HK-2 (cell line): ENCODE measurements at regions not wholly inside any gene's neighbourhood (a gene's known extent, or its start where the extent isn't known, plus 50 kb on each side); places are given as distances from the start of the nearest gene placed in this dataset.

Experiments used
- DNase-seq: peaks from one replicate; pipeline ENCODE4 v3.0.0-alpha.2; 2018; ENCODE audit not compliant: unreplicated experiment

- no peak for DNase-seq
These were observed 217.8 kb downstream of the KIF26A start for GRCh38 chr14:104356020-104356737.

DNA sequence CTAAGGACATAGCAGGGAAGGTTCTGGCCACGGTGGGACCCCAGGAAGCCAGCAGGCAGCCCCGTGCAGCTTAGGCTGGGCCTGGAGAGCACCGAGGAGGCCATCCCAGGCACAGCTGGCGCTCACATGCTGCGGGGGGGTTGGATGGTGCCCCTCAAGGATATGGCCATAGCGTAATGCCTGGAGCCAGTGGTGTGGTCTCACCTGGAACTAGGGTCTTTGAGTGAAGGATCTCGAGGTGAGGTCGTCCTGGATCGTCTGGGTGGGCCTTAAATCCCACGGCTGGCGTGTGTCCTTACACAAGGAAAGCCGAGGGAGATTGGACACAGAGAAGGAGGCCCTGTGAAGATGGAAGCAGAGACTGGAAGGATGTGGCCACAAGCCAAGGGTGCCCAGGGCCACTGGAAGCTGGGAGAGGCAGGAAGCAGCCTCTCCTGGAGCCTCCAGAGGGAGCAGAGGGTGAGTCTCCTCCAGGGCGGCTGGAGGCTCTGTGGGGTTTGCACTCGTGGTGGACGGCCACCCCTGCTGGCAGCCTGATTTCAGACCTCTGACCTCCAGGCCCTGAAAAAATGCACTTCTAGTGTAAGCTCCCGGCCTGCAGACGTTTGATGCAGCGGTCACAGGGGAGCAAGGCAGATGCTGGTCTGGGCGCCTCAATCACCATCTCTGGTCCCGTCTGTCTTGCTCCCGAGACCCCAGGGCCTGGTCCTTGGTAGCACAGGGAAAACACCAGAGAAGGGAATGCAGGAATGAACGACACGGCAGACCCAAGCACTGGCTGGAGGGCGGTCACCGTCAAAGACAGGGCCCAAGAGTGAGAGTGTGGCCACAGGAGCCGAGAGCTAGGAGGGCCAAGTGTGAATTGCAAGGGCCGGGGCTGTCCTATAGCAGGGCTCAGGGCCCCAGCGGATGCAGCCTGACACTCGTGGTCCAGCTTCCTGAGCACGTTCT, 218.6 kb downstream of the KIF26A start:
- no peak for DNase-seq

GRCh38 chr14:104357689-104358527, 219.5 kb downstream of the KIF26A start:
- no peak for DNase-seq

DNA sequence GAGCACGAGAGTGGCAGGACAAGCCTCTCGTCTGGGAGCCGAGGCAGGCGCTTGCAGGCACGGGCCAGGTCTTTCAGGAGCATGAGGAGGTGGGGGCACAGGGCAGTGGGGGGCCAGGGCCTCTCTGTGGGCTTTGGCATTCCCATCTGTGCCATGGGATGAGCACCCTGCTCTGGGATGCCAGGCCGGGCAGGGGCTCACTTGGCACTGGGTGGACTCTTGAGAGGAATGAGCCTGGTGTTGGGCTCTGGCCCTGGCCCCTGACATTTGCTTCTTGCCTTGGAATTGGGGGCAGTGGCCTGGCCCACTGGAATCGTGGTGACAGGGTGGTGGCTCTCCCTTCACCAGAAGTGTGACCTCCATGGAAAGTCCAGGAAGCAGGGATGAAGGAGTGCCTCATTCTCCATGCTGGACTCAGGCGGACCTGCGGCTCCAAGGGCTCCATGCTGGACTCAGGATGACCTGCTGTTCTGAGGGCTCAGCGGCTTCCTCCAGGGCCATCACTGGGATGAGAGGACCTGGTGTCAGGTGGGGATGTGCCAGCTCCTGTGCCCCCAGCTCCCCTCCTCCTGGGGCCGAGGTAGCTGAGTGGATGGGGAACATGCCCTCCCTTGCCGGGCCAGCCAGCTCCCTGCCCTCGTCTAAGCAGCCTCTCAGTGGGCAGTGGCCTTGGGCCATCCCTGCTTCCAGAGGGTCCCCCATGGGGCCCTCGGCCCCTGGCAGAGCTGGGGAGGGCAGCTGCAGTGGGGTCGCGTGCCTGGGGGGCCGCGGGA, 220.3 kb downstream of the KIF26A start:
- no peak for DNase-seq

DNA sequence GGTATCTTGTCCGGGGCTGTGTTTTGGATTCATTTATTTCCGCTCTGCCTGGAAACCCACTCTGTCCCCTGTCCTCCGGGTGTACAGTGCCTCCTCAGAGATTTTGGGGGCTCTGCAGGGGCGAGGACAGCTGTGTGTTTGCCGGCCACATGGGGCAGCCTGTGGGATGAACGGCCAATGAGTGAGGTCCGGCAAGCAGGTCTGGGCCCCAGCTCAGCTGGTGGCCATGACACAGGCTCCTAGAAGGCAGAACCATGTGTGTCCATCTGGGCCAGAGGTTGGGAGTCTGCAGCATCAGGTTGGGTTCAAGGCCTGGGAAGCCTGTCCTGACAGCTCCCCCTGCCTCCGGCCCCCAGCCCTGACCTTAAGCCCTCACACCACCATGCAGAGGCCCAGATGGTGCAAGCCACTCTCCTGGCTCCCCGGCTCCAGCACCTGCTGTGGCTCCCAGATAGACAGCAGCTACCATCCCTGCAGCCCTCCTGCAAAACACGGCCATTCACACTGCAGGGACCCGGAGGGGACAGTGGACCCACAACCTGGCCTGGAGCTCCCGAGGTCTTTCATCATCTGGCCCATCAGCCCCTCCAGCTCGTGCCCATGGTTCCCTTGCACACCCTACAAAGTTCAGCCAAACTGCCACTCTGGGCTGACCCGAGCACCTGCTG, 220.1 kb upstream of the C14orf180 start:
- DNase-seq, result no peak

- no peak for DNase-seq
These were observed 219.6 kb upstream of the C14orf180 start for GRCh38 chr14:104359969-104360442.

GRCh38 chr14:104360501-104360900, 219.1 kb upstream of the C14orf180 start:
- no peak for DNase-seq

DNA sequence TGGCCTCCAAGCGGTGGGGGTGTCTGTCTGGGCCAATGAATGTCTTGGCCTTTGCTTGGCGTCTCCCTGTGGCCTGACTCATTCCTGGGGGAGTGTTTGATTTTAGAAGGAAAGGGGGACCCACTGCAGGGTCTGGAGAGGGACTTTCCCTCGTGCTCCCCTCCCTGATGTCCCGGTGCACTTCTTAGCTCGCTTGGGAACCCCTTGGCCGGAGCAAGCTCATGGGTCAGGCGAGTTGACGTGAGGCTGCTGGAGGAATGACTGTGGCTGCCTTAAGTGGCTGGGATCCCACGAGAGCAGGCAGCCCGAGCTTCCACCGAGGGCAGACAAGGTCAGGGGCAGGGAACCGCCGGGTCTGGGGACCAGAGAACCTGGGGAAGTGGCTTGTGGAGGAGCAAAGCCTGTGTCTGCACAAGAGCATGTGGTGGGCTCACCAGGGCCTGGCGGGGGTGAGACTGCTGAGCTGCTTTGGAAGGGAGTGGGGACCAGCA, 218.4 kb upstream of the C14orf180 start:
- no peak for DNase-seq

DNA sequence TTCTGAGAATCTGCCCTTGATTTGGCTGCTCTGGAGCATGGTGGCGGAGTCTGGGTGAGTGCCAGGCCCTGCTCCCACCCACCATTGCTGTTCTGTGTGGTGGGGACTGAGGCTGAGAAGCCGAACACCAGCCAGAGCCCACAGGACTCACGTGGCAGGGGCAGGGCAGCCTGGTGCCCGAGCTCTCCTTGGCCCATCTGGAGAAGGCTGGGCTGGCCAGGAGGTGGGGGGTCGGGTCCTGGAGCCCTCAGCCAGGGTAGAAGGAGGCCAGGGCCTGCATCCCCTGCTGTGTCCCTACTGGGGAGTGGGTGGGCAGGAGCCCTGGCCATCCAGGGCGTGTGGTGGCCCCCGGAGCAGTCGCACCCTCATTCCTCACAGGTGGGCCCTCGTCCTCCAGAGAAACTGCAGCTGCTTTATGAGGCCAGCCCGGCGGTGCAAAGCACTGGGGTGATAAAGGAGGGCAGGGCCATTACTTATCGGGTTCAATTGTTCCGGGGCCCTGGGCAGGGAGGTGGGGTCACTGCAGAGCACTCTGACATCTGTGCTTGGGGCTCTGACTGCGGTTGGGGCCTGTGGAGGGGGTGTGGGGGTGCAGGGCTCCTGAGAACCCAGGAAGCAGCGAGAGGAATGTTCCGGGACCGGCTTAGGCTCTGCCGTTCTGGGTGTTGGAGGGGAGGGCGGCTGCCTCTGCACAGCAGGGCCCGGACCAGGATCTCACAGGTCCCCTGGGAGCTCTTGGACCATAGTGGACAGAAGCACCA, 217.5 kb upstream of the C14orf180 start:
- no peak for DNase-seq

GRCh38 chr14:104362761-104363605, 216.6 kb upstream of the C14orf180 start:
- no peak for DNase-seq

DNA sequence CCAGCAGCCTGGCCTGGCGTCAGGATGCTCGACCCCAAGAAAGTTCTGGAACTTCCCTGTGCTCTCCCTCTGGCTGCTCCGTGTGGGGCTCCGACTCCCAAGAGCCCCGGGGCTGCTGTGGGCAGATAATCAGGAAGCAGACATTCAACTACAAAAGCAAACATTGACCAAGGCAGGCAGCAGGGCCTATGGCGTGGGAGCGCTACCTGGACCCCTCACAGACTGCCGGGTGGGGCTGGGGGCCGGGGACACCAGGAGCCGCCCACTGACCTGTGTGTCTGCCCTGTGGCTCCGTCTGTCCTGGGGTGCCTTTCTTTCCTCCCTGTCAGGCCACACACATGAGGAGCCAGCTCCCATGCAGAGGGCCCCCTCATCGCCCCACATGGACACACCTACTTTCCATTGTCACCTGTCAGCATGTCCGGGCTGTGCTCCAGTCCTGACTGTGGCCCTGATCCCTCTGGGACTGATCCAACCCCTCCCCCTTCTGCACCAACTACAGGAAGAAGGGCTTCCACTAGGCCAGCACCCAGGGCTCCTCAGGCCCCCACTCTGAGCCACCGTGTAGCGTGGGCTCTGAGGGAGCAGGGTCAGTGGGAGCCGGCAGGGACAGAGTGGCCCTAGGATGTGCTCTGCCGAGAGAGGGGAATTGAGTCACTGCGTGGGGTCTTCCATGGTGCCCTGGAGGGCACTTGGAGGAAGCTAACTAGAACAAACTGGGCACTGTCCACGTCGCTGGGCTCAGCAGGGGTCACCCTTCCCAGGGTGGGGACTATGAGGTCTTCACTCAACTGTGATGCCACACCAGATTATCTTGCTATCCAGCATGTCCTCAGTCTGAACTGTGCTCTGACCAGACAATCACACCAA, 215.4 kb upstream of the C14orf180 start:
- DNase-seq, result no peak

GRCh38 chr14:104364830-104365229, 214.7 kb upstream of the C14orf180 start:
- no peak for DNase-seq

GRCh38 chr14:104366931-104367865, 212.4 kb upstream of the C14orf180 start:
- no peak for DNase-seq

DNA sequence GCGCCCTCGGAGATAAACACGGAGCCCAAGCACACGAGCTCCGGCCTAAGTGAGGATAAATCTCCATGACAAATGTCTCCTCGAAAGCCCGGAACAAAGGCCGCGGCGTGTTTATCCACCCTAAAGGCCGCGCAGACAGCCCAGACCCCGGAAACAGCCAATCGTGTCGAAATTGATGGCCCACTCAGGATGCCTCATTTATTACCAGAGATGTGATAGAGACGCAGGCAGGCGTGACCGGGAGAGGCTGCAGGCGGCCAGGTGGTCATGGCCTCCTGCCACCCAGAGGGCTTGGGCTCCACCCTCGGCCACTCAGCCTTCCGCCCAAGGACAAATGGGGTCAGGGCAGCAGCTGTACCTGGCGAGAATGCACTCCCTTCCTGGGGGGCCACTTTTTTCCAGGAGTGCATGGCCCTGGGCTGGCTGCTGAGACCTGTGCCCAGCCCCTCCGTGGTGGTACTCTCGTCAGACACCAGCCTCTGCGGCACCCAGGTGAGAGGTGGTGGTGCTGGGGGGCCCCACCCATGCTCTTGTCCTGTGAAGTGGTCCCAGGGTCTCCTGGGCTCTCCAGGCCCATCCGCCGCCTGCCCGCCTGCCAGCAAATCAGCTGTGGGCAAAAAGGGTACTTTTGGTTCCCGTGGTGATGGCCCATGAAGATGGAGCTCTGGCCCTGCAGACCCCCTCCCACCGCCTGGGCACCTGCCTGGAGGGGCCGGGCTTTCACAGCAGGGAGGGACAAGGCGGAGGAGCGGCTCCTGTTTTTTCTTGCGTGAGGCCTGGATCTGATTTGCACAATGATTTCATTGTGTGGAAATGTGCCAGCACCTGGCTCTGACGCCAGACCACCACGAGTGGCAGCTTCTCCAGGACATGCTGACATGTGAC, 211.5 kb upstream of the C14orf180 start:
- no peak for DNase-seq

- DNase-seq, result no peak
These were observed 210.8 kb upstream of the C14orf180 start for GRCh38 chr14:104368751-104369100.

DNA sequence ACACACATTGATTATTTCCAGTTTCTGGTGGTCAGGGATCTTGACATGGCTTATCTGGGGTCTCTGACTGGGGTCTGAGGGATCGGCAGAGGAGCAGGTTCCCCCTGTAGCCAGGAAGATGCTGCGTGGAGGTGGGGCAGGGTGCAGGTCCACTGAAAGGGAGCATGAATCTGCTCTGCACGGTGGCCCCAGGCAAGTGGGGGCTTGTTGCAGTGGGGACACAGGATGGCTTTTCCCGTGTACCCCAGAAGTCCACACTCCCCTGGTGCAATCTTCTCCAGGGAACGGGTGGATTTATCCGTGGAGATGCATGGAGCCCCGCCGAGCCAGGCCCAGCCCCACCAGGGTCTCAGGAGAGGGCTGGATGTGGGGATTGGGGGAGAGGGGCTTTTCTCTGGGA, 210.4 kb upstream of the C14orf180 start:
- DNase-seq, result no peak
